ENCODE measurements at regions not wholly inside any gene's neighbourhood (a gene's known extent, or its start where the extent isn't known, plus 50 kb on each side); places are given as distances from the start of the nearest gene placed in this dataset.
A peak's percentile ranks its signal among the peaks of the same experiment; 100 is the strongest.
"Not testable (repeated sequence)": the region's sequence is repeated elsewhere in the genome, so short reads cannot be mapped to it uniquely, and the experiment has no call there.

GRCh38 chr2:37579192-37579713 lies 92.2 kb downstream of the CDC42EP3 start:
- Mint-ChIP-seq H3K27me3 (no peaks in the 10 kb centered on the region), H3K4me1 (ENCODE audit: low read depth) (peaks cover 36% of the 10 kb centered on the region), H3K36me3 (ENCODE audit: low read depth) (peaks cover 2% of the 10 kb centered on the region), H3K27ac (no peak overlapping the region), H3K9me3 (peaks cover 13% of the 10 kb centered on the region), H3K4me3 (no peak overlapping the region)
- POLR2A ChIA-PET = interaction anchor here (1.1 kb wide), 1 partner anchor 45 kb away, joined by 3 read pairs; no protein-coding TSS in a partner anchor
- TF ChIP-seq CTCF (IDR thresholded peaks at IDR 0.05) = no peak
- no peak for ATAC-seq
- intact Hi-C loops (cut with micrococcal nuclease) = no loop called here
- CTCF ChIA-PET = no interaction called here
- no peak for DNase-seq

GRCh38 chr2:37579949-37580348 lies 91.5 kb downstream of the CDC42EP3 start:
- H3K27me3 Mint-ChIP-seq; H3K4me3 Mint-ChIP-seq; DNase-seq; CTCF ChIA-PET; ATAC-seq; H3K27ac Mint-ChIP-seq; H3K36me3 Mint-ChIP-seq (ENCODE audit: low read depth); intact Hi-C loops (cut with micrococcal nuclease); POLR2A ChIA-PET: not testable (repeated sequence)
- Mint-ChIP-seq H3K9me3 (peaks cover 13% of the 10 kb centered on the region), H3K4me1 (ENCODE audit: low read depth) (peaks cover 42% of the 10 kb centered on the region)

- no peaks in the 10 kb centered on the region for H3K27me3 Mint-ChIP-seq
- H3K27ac Mint-ChIP-seq = no peak overlapping the region
- no peak for TF ChIP-seq CTCF (IDR thresholded peaks at IDR 0.05)
- H3K4me1 Mint-ChIP-seq (ENCODE audit: low read depth) = peaks cover 55% of the 10 kb centered on the region
- DNase-seq (no peak), ATAC-seq (no peak)
- peaks cover 2% of the 10 kb centered on the region for H3K36me3 Mint-ChIP-seq (ENCODE audit: low read depth)
- ChIA-PET POLR2A (no interaction called here), CTCF (no interaction called here)
- H3K4me3 Mint-ChIP-seq = no peak overlapping the region
- intact Hi-C loops (cut with micrococcal nuclease) = no loop called here
- peaks cover 10% of the 10 kb centered on the region for H3K9me3 Mint-ChIP-seq
These were observed 90.0 kb downstream of the CDC42EP3 start for GRCh38 chr2:37581433-37581832.

GRCh38 chr2:37582481-37583220 lies 88.8 kb downstream of the CDC42EP3 start:
- H3K4me3 Mint-ChIP-seq = peak overlapping the region; percentile 56
- CTCF ChIA-PET = interaction anchor here (0.8 to 2.0 kb wide), 11 partner anchors 8 to 294 kb away, joined by 3 to 7 read pairs (median 4); no protein-coding TSS in a partner anchor
- H3K27me3 Mint-ChIP-seq = no peaks in the 10 kb centered on the region
- peaks cover 68% of the 10 kb centered on the region for H3K4me1 Mint-ChIP-seq (ENCODE audit: low read depth)
- POLR2A ChIA-PET = interaction anchor here (0.7 to 1.1 kb wide), 5 partner anchors 42 to 269 kb away, joined by 3 to 4 read pairs (median 3); no protein-coding TSS in a partner anchor
- TF ChIP-seq CTCF (IDR thresholded peaks at IDR 0.05) = no peak
- peaks cover 2% of the 10 kb centered on the region for H3K36me3 Mint-ChIP-seq (ENCODE audit: low read depth)
- peak; percentile 24 for DNase-seq
- ATAC-seq = peak; percentile 21
- H3K27ac Mint-ChIP-seq = peak overlapping the region; percentile 81
- intact Hi-C loops (cut with micrococcal nuclease) = no loop called here
- peaks cover 10% of the 10 kb centered on the region for H3K9me3 Mint-ChIP-seq

- ChIA-PET CTCF (interaction anchor here (0.8 to 2.0 kb wide), 8 partner anchors 9 to 293 kb away, joined by 3 to 7 read pairs (median 4); no protein-coding TSS in a partner anchor), POLR2A (interaction anchor here (1.0 to 1.1 kb wide), 2 partner anchors 47 to 128 kb away, joined by 3 read pairs; no protein-coding TSS in a partner anchor)
- Mint-ChIP-seq H3K9me3 (peaks cover 10% of the 10 kb centered on the region), H3K27me3 (no peaks in the 10 kb centered on the region), H3K4me3 (peak overlapping the region; percentile 56), H3K27ac (peak overlapping the region; percentile 81), H3K4me1 (ENCODE audit: low read depth) (peaks cover 74% of the 10 kb centered on the region), H3K36me3 (ENCODE audit: low read depth) (peaks cover 2% of the 10 kb centered on the region)
- intact Hi-C loops (cut with micrococcal nuclease) = no loop called here
- no peak for ATAC-seq
- no peak for DNase-seq
- TF ChIP-seq CTCF (IDR thresholded peaks at IDR 0.05) = no peak
These were observed 88.0 kb downstream of the CDC42EP3 start for GRCh38 chr2:37583402-37583801.
